ENCODE measurements at regions not wholly inside any gene's neighbourhood (a gene's known extent, or its start where the extent isn't known, plus 50 kb on each side); places are given as distances from the start of the nearest gene placed in this dataset.

DNA sequence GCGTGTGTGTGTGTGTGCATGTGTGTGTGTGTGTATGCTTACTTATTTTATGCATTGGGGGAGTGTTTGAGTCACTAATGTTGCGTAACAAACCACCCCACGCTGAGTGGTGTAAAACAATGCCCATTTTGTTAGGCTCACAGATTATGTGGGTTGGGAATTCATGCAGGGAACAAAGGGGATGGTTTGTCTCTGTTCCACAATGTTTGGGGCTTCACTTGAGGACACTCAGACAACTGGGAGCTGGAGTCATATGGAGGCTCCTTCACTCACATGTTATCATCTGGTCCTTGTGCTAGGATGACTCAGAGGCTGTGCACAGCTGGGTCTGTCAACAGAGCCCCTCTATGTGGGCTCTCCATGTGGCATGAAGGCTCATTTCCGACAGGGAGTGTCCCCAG lies 51.3 kb upstream of the LARGE1 start:
- no peaks in the 10 kb centered on the region for H3K9me3 ChIP-seq (ENCODE audit: control insufficient read depth, low read depth, low read length)
- no peak overlapping the region for H2AFZ ChIP-seq (ENCODE audit: control insufficient read depth, low read length)
- TF ChIP-seq EZH2 (IDR thresholded peaks at IDR 0.05; ENCODE audit: low read length): no peak
- TF ChIP-seq, protein P1, sequence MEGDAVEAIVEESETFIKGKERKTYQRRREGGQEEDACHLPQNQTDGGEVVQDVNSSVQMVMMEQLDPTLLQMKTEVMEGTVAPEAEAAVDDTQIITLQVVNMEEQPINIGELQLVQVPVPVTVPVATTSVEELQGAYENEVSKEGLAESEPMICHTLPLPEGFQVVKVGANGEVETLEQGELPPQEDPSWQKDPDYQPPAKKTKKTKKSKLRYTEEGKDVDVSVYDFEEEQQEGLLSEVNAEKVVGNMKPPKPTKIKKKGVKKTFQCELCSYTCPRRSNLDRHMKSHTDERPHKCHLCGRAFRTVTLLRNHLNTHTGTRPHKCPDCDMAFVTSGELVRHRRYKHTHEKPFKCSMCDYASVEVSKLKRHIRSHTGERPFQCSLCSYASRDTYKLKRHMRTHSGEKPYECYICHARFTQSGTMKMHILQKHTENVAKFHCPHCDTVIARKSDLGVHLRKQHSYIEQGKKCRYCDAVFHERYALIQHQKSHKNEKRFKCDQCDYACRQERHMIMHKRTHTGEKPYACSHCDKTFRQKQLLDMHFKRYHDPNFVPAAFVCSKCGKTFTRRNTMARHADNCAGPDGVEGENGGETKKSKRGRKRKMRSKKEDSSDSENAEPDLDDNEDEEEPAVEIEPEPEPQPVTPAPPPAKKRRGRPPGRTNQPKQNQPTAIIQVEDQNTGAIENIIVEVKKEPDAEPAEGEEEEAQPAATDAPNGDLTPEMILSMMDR (optimal IDR thresholded peaks at IDR 0.05 in 1 of 3, IDR thresholded peaks at IDR 0.05 in 1 of 3, conservative IDR thresholded peaks at IDR 0.05 in 1 of 3; ENCODE audit: extremely low read depth in 1 of 3, insufficient read depth in 2 of 3, low read length in 3 of 3): no peak
- H3K9ac ChIP-seq (ENCODE audit: control insufficient read depth, extremely low read depth, insufficient read depth, low read length): no peak overlapping the region
- no peaks in the 10 kb centered on the region for H3K4me1 ChIP-seq (ENCODE audit: control insufficient read depth, extremely low read depth, insufficient read depth, low read length)
- no peaks in the 10 kb centered on the region for H3K27me3 ChIP-seq (ENCODE audit: control insufficient read depth, extremely low read depth, insufficient read depth, low read length)
- FAIRE-seq (no peak), DNase-seq (ENCODE audit: low read depth, low spot score) (peak; percentile 11)
- H3K79me2 ChIP-seq (ENCODE audit: control insufficient read depth, insufficient read depth, low read length): no peaks in the 10 kb centered on the region
- no peaks in the 10 kb centered on the region for H3K9me1 ChIP-seq (ENCODE audit: control insufficient read depth, extremely low read depth, insufficient read depth, low read length)
- H3K4me2 ChIP-seq (ENCODE audit: control insufficient read depth, extremely low read depth, insufficient read depth, low read depth, low read length): no peak overlapping the region
- no peaks in the 10 kb centered on the region for H4K20me1 ChIP-seq (ENCODE audit: control insufficient read depth, extremely low read depth, insufficient read depth, low read length)
- H3K36me3 ChIP-seq (ENCODE audit: control insufficient read depth in 2 of 2, extremely low read depth in 1 of 2, insufficient read depth in 2 of 2, low read length in 2 of 2): no peaks in the 10 kb centered on the region
- dilution Hi-C loops (cut with MboI; ENCODE audit: extremely low pct_ligation_motif_present, low sequenced_read_pairs): no loop called here
- no peak overlapping the region for H3K4me3 ChIP-seq (ENCODE audit: control insufficient read depth in 2 of 3, extremely low read depth in 1 of 3, insufficient read depth in 2 of 3, low read depth in 1 of 3, low read length in 3 of 3)
- H3K27ac ChIP-seq (ENCODE audit: control insufficient read depth, insufficient read depth, low read length): no peak overlapping the region

DNA sequence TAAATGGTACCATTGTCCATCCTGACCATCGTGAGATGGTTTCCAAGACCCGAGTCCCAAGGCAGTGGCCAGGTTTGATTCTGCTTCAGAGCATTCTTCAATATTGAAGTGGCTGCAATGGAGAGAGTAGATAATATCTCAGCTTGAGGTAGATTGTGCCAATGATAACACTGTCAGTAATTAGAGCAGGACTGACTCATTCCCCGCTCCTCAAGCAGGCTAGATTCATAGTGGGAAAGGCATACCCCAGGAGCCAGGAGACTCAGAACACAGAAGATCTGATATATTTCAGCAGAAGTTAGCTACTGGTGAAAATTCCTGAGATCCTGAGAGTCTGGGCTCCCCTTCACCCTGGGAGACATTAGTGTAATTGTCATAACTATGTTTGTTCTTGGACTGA lies 55.6 kb upstream of the LARGE1 start:
- no peaks in the 10 kb centered on the region for H4K20me1 ChIP-seq (ENCODE audit: control insufficient read depth, extremely low read depth, insufficient read depth, low read length)
- dilution Hi-C loops (cut with MboI; ENCODE audit: extremely low pct_ligation_motif_present, low sequenced_read_pairs): no loop called here
- no peaks in the 10 kb centered on the region for H3K36me3 ChIP-seq (ENCODE audit: control insufficient read depth in 2 of 2, extremely low read depth in 1 of 2, insufficient read depth in 2 of 2, low read length in 2 of 2)
- H3K4me3 ChIP-seq (ENCODE audit: control insufficient read depth in 2 of 3, extremely low read depth in 1 of 3, insufficient read depth in 2 of 3, low read depth in 1 of 3, low read length in 3 of 3): no peak overlapping the region
- FAIRE-seq: peak; percentile 23
- no peaks in the 10 kb centered on the region for H3K4me1 ChIP-seq (ENCODE audit: control insufficient read depth, extremely low read depth, insufficient read depth, low read length)
- H3K9me3 ChIP-seq (ENCODE audit: control insufficient read depth, low read depth, low read length): no peaks in the 10 kb centered on the region
- no peaks in the 10 kb centered on the region for H3K9me1 ChIP-seq (ENCODE audit: control insufficient read depth, extremely low read depth, insufficient read depth, low read length)
- no peak overlapping the region for H2AFZ ChIP-seq (ENCODE audit: control insufficient read depth, low read length)
- H3K27me3 ChIP-seq (ENCODE audit: control insufficient read depth, extremely low read depth, insufficient read depth, low read length): no peaks in the 10 kb centered on the region
- TF ChIP-seq, protein P1 (optimal IDR thresholded peaks at IDR 0.05 in 1 of 3, IDR thresholded peaks at IDR 0.05 in 1 of 3, conservative IDR thresholded peaks at IDR 0.05 in 1 of 3; ENCODE audit: extremely low read depth in 1 of 3, insufficient read depth in 2 of 3, low read length in 3 of 3): no peak
- TF ChIP-seq EZH2 (IDR thresholded peaks at IDR 0.05; ENCODE audit: low read length): no peak
- H3K27ac ChIP-seq (ENCODE audit: control insufficient read depth, insufficient read depth, low read length): no peak overlapping the region
- no peak overlapping the region for H3K9ac ChIP-seq (ENCODE audit: control insufficient read depth, extremely low read depth, insufficient read depth, low read length)
- no peaks in the 10 kb centered on the region for H3K79me2 ChIP-seq (ENCODE audit: control insufficient read depth, insufficient read depth, low read length)
- DNase-seq (ENCODE audit: low read depth, low spot score): no peak
- no peak overlapping the region for H3K4me2 ChIP-seq (ENCODE audit: control insufficient read depth, extremely low read depth, insufficient read depth, low read depth, low read length)

All from keratinocyte (primary cell).